IMR-90 (cell line): ENCODE measurements at regions not wholly inside any gene's neighbourhood (a gene's known extent, or its start where the extent isn't known, plus 50 kb on each side); places are given as distances from the start of the nearest gene placed in this dataset.

Source experiments
- ATAC-seq: fragments of 200-7000 bp; cut with Tn5 transposase; 2 replicates; pipeline ENCODE4 v1.9.1; 2020; ENCODE audit warnings: low read depth, mild to moderate bottlenecking, moderate library complexity
- BruUV-seq: library from RNA; stranded (reverse); fragments of 400-500 nt; replicated peaks from 2 replicates; lab custom pipeline; 2021; lab: Mats Ljungman, UMichigan
- CTCF ChIA-PET: fragments of 300-600 bp; formaldehyde crosslinking; extraction: SDS; loops from one replicate; lab custom pipeline; 2021; ENCODE audit warnings: antibody characterized with exemption; lab: Yijun Ruan, JAX
- POLR2A ChIA-PET: fragments of 300-600 bp; sonication (Branson Sonifier 250); formaldehyde crosslinking; loops from one replicate; lab custom pipeline; 2022; ENCODE audit warnings: antibody characterized with exemption; ENCODE audit not compliant: unreplicated experiment; lab: Charles Lee
- DNase-seq: peaks from one replicate; pipeline ENCODE4 v3.0.0; 2013
- H2AFZ ChIP-seq: replicated peaks from 2 replicates; pipeline ENCODE3; 2013; ENCODE audit warnings: low read length, mild to moderate bottlenecking; ENCODE audit not compliant: poor library complexity
- H2AK5ac ChIP-seq: 2 replicates; pipeline ENCODE4 v1.6.1; 2013; ENCODE audit warnings: low read depth, low read length, inconsistent platforms
- H2AK9ac ChIP-seq: replicated peaks from 2 replicates; pipeline ENCODE3; 2013; ENCODE audit warnings: mild to moderate bottlenecking, low read depth, low read length, moderate library complexity; ENCODE audit not compliant: poor library complexity
- H2BK120ac ChIP-seq: 2 replicates; pipeline ENCODE4 v1.6.1; 2013; ENCODE audit warnings: low read depth, low read length, inconsistent platforms
- H2BK15ac ChIP-seq: 3 replicates; pipeline ENCODE4 v1.6.1; 2013; ENCODE audit warnings: low read depth, low read length, inconsistent platforms
- H2BK20ac ChIP-seq: 2 replicates; pipeline ENCODE4 v1.6.1; 2013; ENCODE audit warnings: low read depth, mild to moderate bottlenecking, inconsistent platforms, low read length, moderate library complexity
- H2BK5ac ChIP-seq: 2 replicates; pipeline ENCODE4 v1.6.1; 2013; ENCODE audit warnings: mild to moderate bottlenecking, low read depth, low read length, inconsistent platforms; ENCODE audit not compliant: poor library complexity, severe bottlenecking
- H3K14ac ChIP-seq: replicated peaks from 2 replicates; pipeline ENCODE4 v1.6.1; 2013; ENCODE audit warnings: low read depth, low read length, inconsistent platforms
- H3K18ac ChIP-seq: 2 replicates; pipeline ENCODE4 v1.6.1; 2013; ENCODE audit warnings: low read depth, low read length, control low read depth
- H3K23ac ChIP-seq: 2 replicates; pipeline ENCODE4 v1.6.1; 2013; ENCODE audit warnings: low read depth, low read length, inconsistent platforms
- H3K27ac ChIP-seq: 2 replicates; pipeline ENCODE4 v1.5.1; 2013; ENCODE audit warnings: mild to moderate bottlenecking, control low read depth, low read length; ENCODE audit not compliant: insufficient read depth
- H3K27me3 ChIP-seq: 2 replicates; pipeline ENCODE4 v1.6.1; 2013; ENCODE audit warnings: low read length; ENCODE audit not compliant: control insufficient read depth, insufficient read depth
- H3K36me3 ChIP-seq: 2 replicates; pipeline ENCODE4 v1.6.1; 2013; ENCODE audit warnings: low read length, mixed read lengths; ENCODE audit not compliant: control insufficient read depth, insufficient read depth
- H3K4ac ChIP-seq: 2 replicates; pipeline ENCODE4 v1.6.1; 2013; ENCODE audit warnings: low read depth, low read length, inconsistent platforms
- H3K4me1 ChIP-seq: 2 replicates; pipeline ENCODE4 v1.6.1; 2013; ENCODE audit warnings: low read length, mixed read lengths; ENCODE audit not compliant: control insufficient read depth, insufficient read depth
- H3K4me2 ChIP-seq: 2 replicates; pipeline ENCODE4 v1.6.1; 2013; ENCODE audit warnings: low read depth, mild to moderate bottlenecking, control low read depth, low read length, moderate library complexity
- H3K4me3 ChIP-seq: 2 replicates; pipeline ENCODE4 v1.5.1; 2013; ENCODE audit warnings: low read depth, mild to moderate bottlenecking, control low read depth, low read length, moderate library complexity; ENCODE audit not compliant: insufficient read depth
- H3K56ac ChIP-seq: 2 replicates; pipeline ENCODE4 v1.6.1; 2013; ENCODE audit warnings: low read length, inconsistent platforms; ENCODE audit not compliant: insufficient read depth; ENCODE audit errors: extremely low read depth
- H3K79me1 ChIP-seq, 2 experiments: 2 replicates each; pipeline ENCODE4 v1.6.1; 2013; ENCODE audit warnings: low read length in 2 of 2, inconsistent platforms in 1 of 2, low read depth in 1 of 2
- H3K9ac ChIP-seq: 2 replicates; pipeline ENCODE4 v1.6.1; 2013; ENCODE audit warnings: low read depth, low read length, control low read depth
- H3K9me1 ChIP-seq: 2 replicates; pipeline ENCODE4 v1.6.1; 2013; ENCODE audit warnings: low read length, inconsistent platforms; ENCODE audit not compliant: insufficient read depth
- H3K9me3 ChIP-seq: 2 replicates; pipeline ENCODE4 v1.6.1; 2013; ENCODE audit warnings: low read length; ENCODE audit not compliant: control insufficient read depth, insufficient read depth
- H4K20me1 ChIP-seq: 2 replicates; pipeline ENCODE4 v1.6.1; 2013; ENCODE audit warnings: low read length, inconsistent platforms; ENCODE audit not compliant: insufficient read depth
- H4K5ac ChIP-seq: 2 replicates; pipeline ENCODE4 v1.6.1; 2013; ENCODE audit warnings: mild to moderate bottlenecking, low read depth, low read length, control low read depth
- H4K8ac ChIP-seq, 2 experiments: 2 replicates each; pipeline ENCODE4 v1.6.1; 2013; ENCODE audit warnings: low read depth in 2 of 2, low read length in 2 of 2, control low read depth in 1 of 2, inconsistent platforms in 1 of 2
- H4K91ac ChIP-seq: 2 replicates; pipeline ENCODE4 v1.6.1; 2013; ENCODE audit warnings: low read depth, low read length, inconsistent platforms; ENCODE audit not compliant: insufficient read depth
- BHLHE40 ChIP-seq: fragments of 150-350 bp; IDR thresholded peaks from 2 replicates; pipeline ENCODE4 v1.6.1; 2016; ENCODE audit warnings: mild to moderate bottlenecking, low read depth, low read length
- CEBPB ChIP-seq: IDR thresholded peaks from 2 replicates; pipeline ENCODE4 v1.6.1; 2012; ENCODE audit warnings: low read depth, low read length, improper control_type of control experiment
- CHD1 ChIP-seq: IDR thresholded peaks from 2 replicates; pipeline ENCODE4 v1.6.1; 2012; ENCODE audit warnings: low read depth, low read length, improper control_type of control experiment
- CTCF ChIP-seq: conservative IDR thresholded peaks from 2 replicates; pipeline ENCODE4 v1.5.1; 2012; ENCODE audit warnings: mild to moderate bottlenecking, low read depth, low read length, improper control_type of control experiment
- NFE2L2 ChIP-seq: fragments of 150-350 bp; IDR thresholded peaks from 2 replicates; pipeline ENCODE4 v1.6.1; 2016; ENCODE audit warnings: low read depth, mild to moderate bottlenecking, low read length
- POLR2A ChIP-seq: IDR thresholded peaks from 2 replicates; pipeline ENCODE4 v1.6.1; 2012; ENCODE audit warnings: mild to moderate bottlenecking, low read depth, low read length
- RAD21 ChIP-seq: IDR thresholded peaks from 2 replicates; pipeline ENCODE4 v1.6.1; 2012; ENCODE audit warnings: low read length, improper control_type of control experiment
- RCOR1 ChIP-seq: IDR thresholded peaks from 2 replicates; pipeline ENCODE4 v1.6.1; 2012; ENCODE audit warnings: mild to moderate bottlenecking, low read length, improper control_type of control experiment; ENCODE audit not compliant: insufficient replicate concordance
- RFX5 ChIP-seq: IDR thresholded peaks from 2 replicates; pipeline ENCODE4 v1.8.0; 2012; ENCODE audit warnings: low read depth, mild to moderate bottlenecking, low read length, moderate library complexity
- WGBS, 2 experiments: methylation state at CpG; one replicate each; pipeline versions ENCODE4 v1.1.5 to v1.1.7; 2013; ENCODE audit warnings: missing lambda C conversion rate in 2 of 2; ENCODE audit not compliant: insufficient read length in 1 of 2; ENCODE audit errors: extremely low coverage in 2 of 2; 5-methylcytosine and 5-hydroxymethylcytosine counted together
- dilution Hi-C: fragments of 300-500 bp; cut with HindIII; formaldehyde crosslinking; loops from one replicate; pipeline ENCODE4 v1.14.3; 2018; ENCODE audit warnings: low sequenced_read_pairs; ENCODE audit not compliant: unreplicated experiment
- in situ Hi-C: fragments of 300-500 bp; cut with MboI; formaldehyde crosslinking; loops from 3 replicates; pipeline ENCODE4 v1.14.3; 2019; ENCODE audit warnings: low sequenced_read_pairs, inconsistent platforms, mixed read lengths
- intact Hi-C: fragments of 100-400 bp; cut with micrococcal nuclease; formaldehyde crosslinking; loops from 2 replicates; pipeline ENCODE4 v1.10.0; 2022

- Histone ChIP-seq H2BK20ac (no peak overlapping the region), H2AK9ac (no peak overlapping the region), H3K27me3 (no peaks in the 10 kb centered on the region), H3K36me3 (no peaks in the 10 kb centered on the region), H3K4me1 (no peaks in the 10 kb centered on the region; the same call in 1 of the 2 replicates), H3K4ac (no peak overlapping the region), H3K14ac (no peak overlapping the region), H3K9me3 (no peaks in the 10 kb centered on the region), H2AK5ac (no peak overlapping the region), H4K91ac (no peak overlapping the region), H2AFZ (no peak overlapping the region), H3K4me2 (no peak overlapping the region), H3K4me3 (no peak overlapping the region), H4K8ac (no peak overlapping the region), H3K23ac (no peak overlapping the region), H3K9me1 (no peaks in the 10 kb centered on the region), H3K18ac (no peak overlapping the region), H3K56ac (no peak overlapping the region), H3K27ac (no peak overlapping the region), H2BK120ac (no peak overlapping the region), H3K9ac (no peak overlapping the region), H4K20me1 (no peaks in the 10 kb centered on the region), H4K5ac (no peak overlapping the region), H3K79me1 (no peaks in the 10 kb centered on the region; a peak in 1 of 4 replicates), H2BK5ac (no peak overlapping the region), H2BK15ac (no peak overlapping the region)
- dilution Hi-C loops (no loop called here), intact Hi-C loops (loop anchor here (5.0 kb wide), 1 partner anchor 169 kb away; no protein-coding TSS in a partner anchor), in situ Hi-C loops (loop anchor here (25.0 kb wide), 1 partner anchor 501 kb away; no protein-coding TSS in a partner anchor)
- TF ChIP-seq CEBPB (no peak), NFE2L2 (no peak), RAD21 (no peak), RFX5 (no peak), CTCF (no peak), RCOR1 (no peak), CHD1 (no peak), POLR2A (no peak), BHLHE40 (no peak)
- no peak for DNase-seq
- BruUV-seq, result no TSS peak
- ChIA-PET POLR2A (no interaction called here), CTCF (no interaction called here)
- no CpG with 5 or more reads among the region's 1 CpG for WGBS, 2 experiments
- ATAC-seq, result no peak
Measured at GRCh38 chr3:117537949-117538348, 828.4 kb downstream of the TUSC7 start.
